ENCODE measurements at regions not wholly inside any gene's neighbourhood (a gene's known extent, or its start where the extent isn't known, plus 50 kb on each side); places are given as distances from the start of the nearest gene placed in this dataset.

- Histone ChIP-seq H3K4me1 (ENCODE audit: insufficient read depth, low read length, poor library complexity, severe bottlenecking) (no peaks in the 10 kb centered on the region), H3K36me3 (ENCODE audit: insufficient read depth, low read length, poor library complexity, severe bottlenecking) (no peaks in the 10 kb centered on the region), H3K4me3 (ENCODE audit: low read depth, low read length, poor library complexity, severe bottlenecking) (no peak overlapping the region), H3K9me3 (ENCODE audit: low read depth, low read length, poor library complexity, severe bottlenecking) (no peaks in the 10 kb centered on the region), H3K27me3 (replicated peaks; ENCODE audit: insufficient read depth, low read depth, low read length, poor library complexity) (no peaks in the 10 kb centered on the region), H3K27ac (ENCODE audit: low read depth, low read length, poor library complexity, severe bottlenecking) (no peak overlapping the region)
- POLR2A ChIA-PET (ENCODE audit: low non-redundant PET): no interaction called here
- BruUV-seq (replicated peaks): no TSS peak
- intact Hi-C loops (cut with micrococcal nuclease; ENCODE audit: unreplicated experiment): no loop called here
- no peak for DNase-seq (ENCODE audit: low spot score)
- CTCF ChIA-PET: no interaction called here
- TF ChIP-seq EZH2 (IDR thresholded peaks at IDR 0.05; ENCODE audit: borderline replicate concordance, low read depth, low read length, poor library complexity, severe bottlenecking): no peak
- TF ChIP-seq, protein P1, sequence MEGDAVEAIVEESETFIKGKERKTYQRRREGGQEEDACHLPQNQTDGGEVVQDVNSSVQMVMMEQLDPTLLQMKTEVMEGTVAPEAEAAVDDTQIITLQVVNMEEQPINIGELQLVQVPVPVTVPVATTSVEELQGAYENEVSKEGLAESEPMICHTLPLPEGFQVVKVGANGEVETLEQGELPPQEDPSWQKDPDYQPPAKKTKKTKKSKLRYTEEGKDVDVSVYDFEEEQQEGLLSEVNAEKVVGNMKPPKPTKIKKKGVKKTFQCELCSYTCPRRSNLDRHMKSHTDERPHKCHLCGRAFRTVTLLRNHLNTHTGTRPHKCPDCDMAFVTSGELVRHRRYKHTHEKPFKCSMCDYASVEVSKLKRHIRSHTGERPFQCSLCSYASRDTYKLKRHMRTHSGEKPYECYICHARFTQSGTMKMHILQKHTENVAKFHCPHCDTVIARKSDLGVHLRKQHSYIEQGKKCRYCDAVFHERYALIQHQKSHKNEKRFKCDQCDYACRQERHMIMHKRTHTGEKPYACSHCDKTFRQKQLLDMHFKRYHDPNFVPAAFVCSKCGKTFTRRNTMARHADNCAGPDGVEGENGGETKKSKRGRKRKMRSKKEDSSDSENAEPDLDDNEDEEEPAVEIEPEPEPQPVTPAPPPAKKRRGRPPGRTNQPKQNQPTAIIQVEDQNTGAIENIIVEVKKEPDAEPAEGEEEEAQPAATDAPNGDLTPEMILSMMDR (conservative IDR thresholded peaks at IDR 0.05; ENCODE audit: low read depth, low read length): no peak
Observed at GRCh38 chr2:84373391-84373790, 85.7 kb downstream of the SUCLG1 start.

DNA sequence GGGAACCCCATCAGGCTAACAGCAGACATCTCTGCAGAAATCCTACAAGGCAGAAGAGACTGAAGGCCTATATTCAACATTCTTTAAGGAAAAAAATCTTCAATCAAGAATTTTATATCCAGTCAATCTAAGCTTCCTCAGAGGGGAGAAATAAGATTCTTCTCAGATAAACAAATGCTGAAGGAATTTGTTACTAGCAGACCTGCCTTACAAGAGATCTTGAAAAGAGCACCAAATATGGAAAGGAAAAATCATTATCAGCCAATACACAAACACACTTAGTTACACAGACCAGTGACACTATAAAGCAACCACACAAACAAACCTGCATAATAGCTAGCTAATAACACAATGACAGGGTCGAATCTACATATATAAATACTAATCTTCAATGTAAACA is 96.5 kb downstream of the SUCLG1 start:
- intact Hi-C loops (cut with micrococcal nuclease; ENCODE audit: unreplicated experiment): no loop called here
- no peaks in the 10 kb centered on the region for H3K4me1 ChIP-seq (ENCODE audit: insufficient read depth, low read length, poor library complexity, severe bottlenecking)
- H3K27ac ChIP-seq (ENCODE audit: low read depth, low read length, poor library complexity, severe bottlenecking): no peak overlapping the region
- no peaks in the 10 kb centered on the region for H3K36me3 ChIP-seq (ENCODE audit: insufficient read depth, low read length, poor library complexity, severe bottlenecking)
- DNase-seq (ENCODE audit: low spot score): no peak
- no TSS peak for BruUV-seq (replicated peaks)
- H3K27me3 ChIP-seq (replicated peaks; ENCODE audit: insufficient read depth, low read depth, low read length, poor library complexity): no peaks in the 10 kb centered on the region
- POLR2A ChIA-PET (ENCODE audit: low non-redundant PET): no interaction called here
- H3K4me3 ChIP-seq (ENCODE audit: low read depth, low read length, poor library complexity, severe bottlenecking): no peak overlapping the region
- H3K9me3 ChIP-seq (ENCODE audit: low read depth, low read length, poor library complexity, severe bottlenecking): no peaks in the 10 kb centered on the region
- TF ChIP-seq, protein P1 (conservative IDR thresholded peaks at IDR 0.05; ENCODE audit: low read depth, low read length): no peak
- CTCF ChIA-PET: no interaction called here

GRCh38 chr2:84338069-84338468 is 121.0 kb downstream of the SUCLG1 start:
- H3K36me3 ChIP-seq (ENCODE audit: insufficient read depth, low read length, poor library complexity, severe bottlenecking): no peaks in the 10 kb centered on the region
- no peak for DNase-seq (ENCODE audit: low spot score)
- H3K27ac ChIP-seq (ENCODE audit: low read depth, low read length, poor library complexity, severe bottlenecking): no peak overlapping the region
- TF ChIP-seq, protein P1 (conservative IDR thresholded peaks at IDR 0.05; ENCODE audit: low read depth, low read length): no peak
- no peak for TF ChIP-seq EZH2 (IDR thresholded peaks at IDR 0.05; ENCODE audit: borderline replicate concordance, low read depth, low read length, poor library complexity, severe bottlenecking)
- no peaks in the 10 kb centered on the region for H3K27me3 ChIP-seq (replicated peaks; ENCODE audit: insufficient read depth, low read depth, low read length, poor library complexity)
- intact Hi-C loops (cut with micrococcal nuclease; ENCODE audit: unreplicated experiment): no loop called here
- no TSS peak for BruUV-seq (replicated peaks)
- no peak overlapping the region for H3K4me3 ChIP-seq (ENCODE audit: low read depth, low read length, poor library complexity, severe bottlenecking)
- H3K4me1 ChIP-seq (ENCODE audit: insufficient read depth, low read length, poor library complexity, severe bottlenecking): no peaks in the 10 kb centered on the region
- CTCF ChIA-PET: no interaction called here
- H3K9me3 ChIP-seq (ENCODE audit: low read depth, low read length, poor library complexity, severe bottlenecking): no peaks in the 10 kb centered on the region
- POLR2A ChIA-PET (ENCODE audit: low non-redundant PET): no interaction called here

Measured in A673 (cell line).